ENCODE measurements at regions not wholly inside any gene's neighbourhood (a gene's known extent, or its start where the extent isn't known, plus 50 kb on each side); places are given as distances from the start of the nearest gene placed in this dataset.

DNA sequence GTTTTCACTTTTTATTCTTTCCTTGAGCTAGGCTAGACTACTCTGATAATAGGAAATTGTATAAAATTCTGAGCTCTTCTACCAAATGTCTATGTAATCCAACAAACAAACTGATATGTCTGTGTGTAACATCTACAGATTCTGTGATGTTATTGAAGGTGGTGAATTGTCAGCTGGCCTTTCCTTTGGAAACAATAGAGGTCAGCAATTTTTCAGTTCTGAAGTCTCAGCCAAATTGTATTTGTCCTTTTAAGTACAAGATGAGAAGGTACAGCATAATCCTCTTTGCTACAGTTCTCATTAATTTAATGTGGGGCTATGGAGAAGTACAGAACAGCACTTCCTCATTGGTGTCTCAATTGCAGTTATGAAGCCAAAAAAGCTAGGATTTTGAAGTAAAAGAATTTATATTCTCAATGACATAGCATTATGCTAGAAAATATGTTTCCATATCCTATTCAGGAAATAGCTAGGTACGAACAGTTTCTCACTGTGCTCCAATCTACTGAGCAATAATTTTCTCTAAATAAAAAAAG lies 198.0 kb downstream of the HINT1 start:
- no peaks in the 10 kb centered on the region for H3K4me1 ChIP-seq
- no peak for DNase-seq
- H3K36me3 ChIP-seq: no peaks in the 10 kb centered on the region
- no peaks in the 10 kb centered on the region for H3K9me3 ChIP-seq
- H3K27ac ChIP-seq: no peak overlapping the region
- TF ChIP-seq CTCF (IDR thresholded peaks at IDR 0.05) (no peak), POLR2A (IDR thresholded peaks at IDR 0.05) (no peak)
- H3K27me3 ChIP-seq: no peaks in the 10 kb centered on the region
- no peak overlapping the region for H3K4me3 ChIP-seq

DNA sequence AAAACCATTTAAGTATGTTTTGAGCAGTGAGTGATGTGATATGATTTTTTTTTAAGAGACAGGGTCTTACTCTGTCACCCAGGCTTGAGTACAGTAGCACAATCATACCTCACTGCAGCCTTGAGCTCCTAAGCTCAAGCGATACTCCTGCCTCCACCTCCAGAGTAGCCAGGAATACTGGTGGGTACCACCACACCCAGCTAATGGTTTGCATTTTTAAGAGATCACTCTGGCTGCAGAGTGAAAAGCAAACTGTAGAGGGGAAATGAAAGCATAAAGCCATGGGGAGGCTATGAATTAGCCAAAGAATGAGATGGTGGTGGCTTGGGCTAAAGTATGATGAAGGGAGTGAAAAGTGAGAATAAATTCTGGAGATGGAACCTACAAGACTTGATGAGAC lies 199.1 kb downstream of the HINT1 start:
- no peak overlapping the region for H3K27ac ChIP-seq
- TF ChIP-seq CTCF (IDR thresholded peaks at IDR 0.05): no peak
- no peak for TF ChIP-seq POLR2A (IDR thresholded peaks at IDR 0.05)
- no peaks in the 10 kb centered on the region for H3K4me1 ChIP-seq
- H3K9me3 ChIP-seq: no peaks in the 10 kb centered on the region
- no peaks in the 10 kb centered on the region for H3K36me3 ChIP-seq
- no peaks in the 10 kb centered on the region for H3K27me3 ChIP-seq
- DNase-seq: no peak
- H3K4me3 ChIP-seq: no peak overlapping the region

DNA sequence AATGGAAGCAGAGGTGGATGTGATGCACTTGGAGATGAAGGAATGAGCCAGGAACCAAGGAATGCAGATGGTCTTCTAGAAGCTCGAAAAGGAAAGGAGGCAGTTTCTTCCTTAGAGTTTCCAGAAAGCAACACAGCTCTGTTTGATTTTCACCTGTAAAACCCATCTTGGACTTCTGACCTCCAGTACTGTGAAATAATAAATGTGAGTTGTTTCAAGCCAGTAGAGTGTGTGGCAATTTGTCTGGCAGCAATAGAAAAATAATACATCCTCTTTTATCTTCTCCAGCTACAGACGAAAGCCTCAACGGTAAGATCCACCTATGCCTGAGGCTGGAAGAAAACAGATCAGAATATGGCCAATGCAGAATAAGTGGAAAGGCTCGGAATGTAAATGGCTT lies 199.7 kb downstream of the HINT1 start:
- Histone ChIP-seq H3K36me3 (no peaks in the 10 kb centered on the region), H3K9me3 (no peaks in the 10 kb centered on the region), H3K27ac (no peak overlapping the region), H3K4me3 (no peak overlapping the region), H3K27me3 (no peaks in the 10 kb centered on the region), H3K4me1 (no peaks in the 10 kb centered on the region)
- TF ChIP-seq POLR2A (IDR thresholded peaks at IDR 0.05) (no peak), CTCF (IDR thresholded peaks at IDR 0.05) (no peak)
- DNase-seq: no peak

- no peak for DNase-seq
- no peaks in the 10 kb centered on the region for H3K36me3 ChIP-seq
- H3K4me1 ChIP-seq: no peaks in the 10 kb centered on the region
- no peaks in the 10 kb centered on the region for H3K27me3 ChIP-seq
- no peak overlapping the region for H3K4me3 ChIP-seq
- H3K27ac ChIP-seq: no peak overlapping the region
- no peaks in the 10 kb centered on the region for H3K9me3 ChIP-seq
- no peak for TF ChIP-seq CTCF (IDR thresholded peaks at IDR 0.05)
- TF ChIP-seq POLR2A (IDR thresholded peaks at IDR 0.05): no peak
Observed at GRCh38 chr5:130964231-130965202, 200.5 kb downstream of the HINT1 start.

DNA sequence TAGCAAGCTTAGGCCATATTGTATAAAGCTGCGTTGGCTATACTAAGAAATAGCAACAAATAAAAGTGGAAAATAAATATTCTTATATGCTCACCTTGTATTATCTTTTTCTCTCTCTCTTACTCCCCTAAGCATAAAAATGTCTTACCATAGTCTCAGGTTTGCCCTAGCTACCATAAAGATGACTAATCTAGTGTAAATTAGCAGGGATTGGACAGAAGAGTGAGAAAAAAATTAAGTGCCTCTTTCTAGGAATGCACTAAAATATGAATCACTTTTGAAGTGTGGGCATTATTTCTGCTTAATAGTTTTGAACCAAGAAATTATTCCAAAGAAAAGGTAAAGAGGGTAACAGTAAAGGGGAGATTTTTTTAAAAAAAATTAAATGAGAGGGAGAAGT lies 201.3 kb downstream of the HINT1 start:
- Histone ChIP-seq H3K4me3 (no peak overlapping the region), H3K9me3 (no peaks in the 10 kb centered on the region), H3K4me1 (no peaks in the 10 kb centered on the region), H3K27me3 (no peaks in the 10 kb centered on the region), H3K27ac (no peak overlapping the region), H3K36me3 (no peaks in the 10 kb centered on the region)
- TF ChIP-seq POLR2A (IDR thresholded peaks at IDR 0.05): no peak
- no peak for TF ChIP-seq CTCF (IDR thresholded peaks at IDR 0.05)
- no peak for DNase-seq
